Testis (tissue), 2 donors: ENCODE measurements at regions not wholly inside any gene's neighbourhood (a gene's known extent, or its start where the extent isn't known, plus 50 kb on each side); places are given as distances from the start of the nearest gene placed in this dataset.

Source experiments
- CTCF ChIP-seq, 3 experiments: fragments of 450-650 bp in 2 of 3; fragments of 200-600 bp in 1 of 3; sonication (generic) in 1 of 3; IDR thresholded peaks; one replicate each; pipeline ENCODE4 v1.5.1; 2016 to 2019; ENCODE audit warnings: antibody characterized with exemption in 3 of 3, mild to moderate bottlenecking in 2 of 3, moderate library complexity in 1 of 3
- POLR2A ChIP-seq: fragments of 450-650 bp; IDR thresholded peaks from one replicate; pipeline ENCODE4 v1.6.1; 2017; ENCODE audit warnings: antibody characterized with exemption, mild to moderate bottlenecking, moderate library complexity

DNA sequence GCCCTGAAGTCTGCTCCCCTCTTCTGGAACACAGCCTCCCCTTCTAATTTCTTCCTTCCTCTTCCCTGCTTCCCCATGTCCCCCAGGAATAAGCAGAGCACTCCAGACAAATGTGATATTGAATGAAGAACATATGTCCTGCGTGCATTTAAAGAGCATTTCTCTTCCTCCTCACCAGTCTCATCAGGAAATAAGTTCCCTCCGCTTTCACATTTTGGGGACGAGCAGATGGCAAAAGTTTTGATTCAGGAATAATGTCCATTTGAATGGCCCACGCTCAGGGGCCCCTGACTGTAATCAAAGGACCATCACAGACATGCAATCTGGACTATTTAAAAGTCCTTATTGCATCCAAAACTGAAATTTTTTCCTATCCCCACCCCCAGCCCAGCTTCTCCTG is 316.1 kb downstream of the CDK5RAP2 start:
- no peak for TF ChIP-seq CTCF (IDR thresholded peaks at IDR 0.05)
- no peak for TF ChIP-seq POLR2A
